Activated CD4-positive, alpha-beta memory T cell treated with anti-CD3 and anti-CD28 coated beads, Interleukin-2, amount 10 ng/mL, durations not matched to agents 7 days and 5 days (primary cell): ENCODE measurements at regions not wholly inside any gene's neighbourhood (a gene's known extent, or its start where the extent isn't known, plus 50 kb on each side); places are given as distances from the start of the nearest gene placed in this dataset.

Experiments used
- CTCF ChIA-PET: fragments of 350-600 bp; sonication (Branson Sonifier 250); formaldehyde crosslinking; loops from one replicate; lab custom pipeline; 2021; ENCODE audit warnings: antibody characterized with exemption, inconsistent platforms; lab: Charles Lee
- POLR2A ChIA-PET: fragments of 350-600 bp; sonication (Branson Sonifier 250); formaldehyde crosslinking; loops from one replicate; lab custom pipeline; 2021; ENCODE audit warnings: antibody characterized with exemption; lab: Charles Lee
- DNase-seq: peaks from one replicate; pipeline ENCODE4 v3.0.0-alpha.2; 2020
- H3K27ac Mint-ChIP-seq: one replicate; pipeline ENCODE4 v1.8.0; 2021; ENCODE audit warnings: mild to moderate bottlenecking, mixed read lengths
- H3K27me3 Mint-ChIP-seq: one replicate; pipeline ENCODE4 v1.8.0; 2021; ENCODE audit warnings: mixed read lengths
- H3K36me3 Mint-ChIP-seq: one replicate; pipeline ENCODE4 v1.8.0; 2021; ENCODE audit warnings: low read depth, mixed read lengths
- H3K4me1 Mint-ChIP-seq: one replicate; pipeline ENCODE4 v1.8.0; 2021; ENCODE audit warnings: mixed read lengths
- H3K4me3 Mint-ChIP-seq: one replicate; pipeline ENCODE4 v1.8.0; 2021; ENCODE audit warnings: mild to moderate bottlenecking, mixed read lengths
- H3K9me3 Mint-ChIP-seq: one replicate; pipeline ENCODE4 v1.8.0; 2021; ENCODE audit warnings: mixed read lengths

GRCh38 chr7:50858528-50859245 is 76.0 kb upstream of the GRB10 start:
- CTCF ChIA-PET = interaction anchor here (1.2 kb wide), 1 partner anchor 302 kb away, joined by 3 read pairs; no protein-coding TSS in a partner anchor

GRCh38 chr7:50857804-50858489 is 75.3 kb upstream of the GRB10 start:
- no peaks in the 10 kb centered on the region for H3K36me3 Mint-ChIP-seq
- POLR2A ChIA-PET = no interaction called here
- no peak overlapping the region for H3K4me3 Mint-ChIP-seq
- H3K27me3 Mint-ChIP-seq = peaks cover 19% of the 10 kb centered on the region
- CTCF ChIA-PET = interaction anchor here (1.2 kb wide), 1 partner anchor 303 kb away, joined by 3 read pairs; no protein-coding TSS in a partner anchor
- peaks cover 4% of the 10 kb centered on the region for H3K4me1 Mint-ChIP-seq
- H3K9me3 Mint-ChIP-seq = no peaks in the 10 kb centered on the region
- no peak for DNase-seq
- H3K27ac Mint-ChIP-seq = no peak overlapping the region

More at GRCh38 chr7:50858528-50859245, 76.0 kb upstream of the GRB10 start:
- H3K9me3 Mint-ChIP-seq = no peaks in the 10 kb centered on the region
- peaks cover 8% of the 10 kb centered on the region for H3K4me1 Mint-ChIP-seq
- peaks cover 21% of the 10 kb centered on the region for H3K27me3 Mint-ChIP-seq
- no peak overlapping the region for H3K4me3 Mint-ChIP-seq
- POLR2A ChIA-PET = no interaction called here
- no peak for DNase-seq
- H3K36me3 Mint-ChIP-seq = no peaks in the 10 kb centered on the region
- no peak overlapping the region for H3K27ac Mint-ChIP-seq

DNA sequence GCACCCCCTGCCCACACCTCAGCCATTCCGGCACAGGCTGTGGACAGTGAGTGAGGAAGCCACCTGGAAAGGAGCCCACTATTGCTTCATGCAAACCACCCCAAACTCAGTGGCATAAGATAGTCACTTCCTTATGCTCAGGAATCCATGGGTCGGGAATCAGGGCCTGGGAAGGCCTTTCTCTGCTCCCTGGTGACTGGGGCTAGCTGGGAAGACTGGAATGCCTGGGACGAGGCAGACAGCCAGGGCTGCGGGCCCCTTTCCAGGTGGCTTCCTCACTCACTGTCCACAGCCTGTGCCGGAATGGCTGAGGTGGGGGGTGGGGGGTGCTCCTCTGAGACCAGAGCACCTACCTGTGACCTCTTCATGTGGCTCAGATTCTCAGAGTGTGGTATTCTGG is 74.1 kb upstream of the GRB10 start:
- Mint-ChIP-seq H3K27ac (no peak overlapping the region), H3K4me1 (peaks cover 4% of the 10 kb centered on the region), H3K36me3 (no peaks in the 10 kb centered on the region), H3K27me3 (peaks cover 19% of the 10 kb centered on the region), H3K9me3 (no peaks in the 10 kb centered on the region), H3K4me3 (no peak overlapping the region)
- ChIA-PET CTCF (no interaction called here), POLR2A (no interaction called here)
- no peak for DNase-seq

DNA sequence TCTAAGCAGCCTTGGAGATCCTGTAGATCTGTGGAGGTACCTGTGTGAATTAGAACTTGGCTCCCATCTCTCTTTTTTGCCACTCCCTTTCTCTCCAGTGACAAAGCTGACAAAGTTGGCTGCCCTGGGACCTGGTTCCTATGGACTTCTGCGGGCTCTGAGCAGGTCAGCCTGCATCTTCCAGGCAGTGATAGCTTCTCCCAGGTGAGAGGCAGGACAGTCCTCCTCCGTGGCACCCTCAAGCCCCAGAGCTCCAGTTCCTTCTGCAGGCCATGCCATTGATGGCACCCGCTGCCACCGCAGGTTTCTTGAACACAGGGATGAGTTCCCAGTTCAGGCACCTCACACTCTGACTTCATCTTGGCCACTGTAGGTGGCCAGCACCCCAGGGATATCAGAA is 73.5 kb upstream of the GRB10 start:
- Mint-ChIP-seq H3K4me1 (peaks cover 4% of the 10 kb centered on the region), H3K9me3 (no peaks in the 10 kb centered on the region), H3K27me3 (peaks cover 19% of the 10 kb centered on the region), H3K36me3 (no peaks in the 10 kb centered on the region), H3K27ac (no peak overlapping the region), H3K4me3 (no peak overlapping the region)
- CTCF ChIA-PET = no interaction called here
- POLR2A ChIA-PET = no interaction called here
- no peak for DNase-seq

DNA sequence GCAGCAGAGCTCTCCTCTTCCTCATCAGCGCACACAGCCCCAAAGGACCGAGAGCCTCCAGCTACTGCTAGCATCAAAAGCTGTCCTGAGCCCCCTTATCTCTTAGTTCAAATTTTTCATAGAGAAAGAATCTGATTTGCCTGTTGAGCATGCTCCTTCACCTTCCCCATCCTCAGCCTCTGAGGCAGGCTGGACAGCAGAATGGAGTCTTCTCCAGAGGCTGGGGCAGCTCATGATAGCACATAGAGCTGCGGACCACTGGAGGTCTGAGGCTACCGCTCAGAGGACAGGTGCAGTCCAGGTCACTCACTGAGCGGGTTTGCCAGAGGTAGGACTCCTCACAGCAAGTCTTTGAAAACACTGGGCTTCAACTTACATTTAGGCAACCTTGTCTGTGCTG is 72.8 kb upstream of the GRB10 start:
- Mint-ChIP-seq H3K36me3 (no peaks in the 10 kb centered on the region), H3K4me3 (no peak overlapping the region), H3K27ac (no peak overlapping the region), H3K27me3 (peaks cover 20% of the 10 kb centered on the region), H3K4me1 (peaks cover 4% of the 10 kb centered on the region), H3K9me3 (no peaks in the 10 kb centered on the region)
- ChIA-PET CTCF (no interaction called here), POLR2A (no interaction called here)
- DNase-seq = no peak

- Mint-ChIP-seq H3K27me3 (peaks cover 24% of the 10 kb centered on the region), H3K36me3 (no peaks in the 10 kb centered on the region), H3K4me1 (peaks cover 4% of the 10 kb centered on the region), H3K27ac (no peak overlapping the region), H3K9me3 (no peaks in the 10 kb centered on the region), H3K4me3 (no peak overlapping the region)
- ChIA-PET CTCF (no interaction called here), POLR2A (no interaction called here)
- no peak for DNase-seq
Measured at GRCh38 chr7:50854831-50855230, 72.1 kb upstream of the GRB10 start.

- Mint-ChIP-seq H3K4me3 (no peak overlapping the region), H3K4me1 (peaks cover 4% of the 10 kb centered on the region), H3K9me3 (no peaks in the 10 kb centered on the region), H3K27me3 (peaks cover 30% of the 10 kb centered on the region), H3K27ac (no peak overlapping the region), H3K36me3 (no peaks in the 10 kb centered on the region)
- DNase-seq = no peak
- ChIA-PET CTCF (no interaction called here), POLR2A (no interaction called here)
Measured at GRCh38 chr7:50854247-50854646, 71.6 kb upstream of the GRB10 start.

- Mint-ChIP-seq H3K27ac (no peak overlapping the region), H3K4me3 (no peak overlapping the region), H3K4me1 (peaks cover 4% of the 10 kb centered on the region), H3K36me3 (no peaks in the 10 kb centered on the region), H3K27me3 (peaks cover 33% of the 10 kb centered on the region), H3K9me3 (no peaks in the 10 kb centered on the region)
- DNase-seq = no peak
- ChIA-PET CTCF (no interaction called here), POLR2A (no interaction called here)
Measured at GRCh38 chr7:50853311-50853710, 70.6 kb upstream of the GRB10 start.

- no peak overlapping the region for H3K4me3 Mint-ChIP-seq
- peaks cover 32% of the 10 kb centered on the region for H3K27me3 Mint-ChIP-seq
- ChIA-PET POLR2A (no interaction called here), CTCF (no interaction called here)
- no peaks in the 10 kb centered on the region for H3K9me3 Mint-ChIP-seq
- H3K4me1 Mint-ChIP-seq = peaks cover 4% of the 10 kb centered on the region
- no peak for DNase-seq
- H3K27ac Mint-ChIP-seq = no peak overlapping the region
- no peaks in the 10 kb centered on the region for H3K36me3 Mint-ChIP-seq
Measured at GRCh38 chr7:50852901-50853300, 70.2 kb upstream of the GRB10 start.

GRCh38 chr7:50851891-50852290 is 69.2 kb upstream of the GRB10 start:
- POLR2A ChIA-PET = no interaction called here
- no peaks in the 10 kb centered on the region for H3K9me3 Mint-ChIP-seq
- peaks cover 31% of the 10 kb centered on the region for H3K27me3 Mint-ChIP-seq
- no peak overlapping the region for H3K4me3 Mint-ChIP-seq
- CTCF ChIA-PET = interaction anchor here (0.7 kb wide), 1 partner anchor 89 kb away, joined by 4 read pairs; no protein-coding TSS in a partner anchor
- peaks cover 4% of the 10 kb centered on the region for H3K4me1 Mint-ChIP-seq
- DNase-seq = no peak
- H3K27ac Mint-ChIP-seq = no peak overlapping the region
- H3K36me3 Mint-ChIP-seq = no peaks in the 10 kb centered on the region

- DNase-seq = no peak
- H3K36me3 Mint-ChIP-seq = no peaks in the 10 kb centered on the region
- no peaks in the 10 kb centered on the region for H3K9me3 Mint-ChIP-seq
- H3K27ac Mint-ChIP-seq = no peak overlapping the region
- POLR2A ChIA-PET = no interaction called here
- H3K27me3 Mint-ChIP-seq = peaks cover 31% of the 10 kb centered on the region
- H3K4me1 Mint-ChIP-seq = peaks cover 4% of the 10 kb centered on the region
- CTCF ChIA-PET = interaction anchor here (0.7 kb wide), 1 partner anchor 88 kb away, joined by 4 read pairs; no protein-coding TSS in a partner anchor
- no peak overlapping the region for H3K4me3 Mint-ChIP-seq
Measured at GRCh38 chr7:50851451-50851850, 68.8 kb upstream of the GRB10 start.

DNA sequence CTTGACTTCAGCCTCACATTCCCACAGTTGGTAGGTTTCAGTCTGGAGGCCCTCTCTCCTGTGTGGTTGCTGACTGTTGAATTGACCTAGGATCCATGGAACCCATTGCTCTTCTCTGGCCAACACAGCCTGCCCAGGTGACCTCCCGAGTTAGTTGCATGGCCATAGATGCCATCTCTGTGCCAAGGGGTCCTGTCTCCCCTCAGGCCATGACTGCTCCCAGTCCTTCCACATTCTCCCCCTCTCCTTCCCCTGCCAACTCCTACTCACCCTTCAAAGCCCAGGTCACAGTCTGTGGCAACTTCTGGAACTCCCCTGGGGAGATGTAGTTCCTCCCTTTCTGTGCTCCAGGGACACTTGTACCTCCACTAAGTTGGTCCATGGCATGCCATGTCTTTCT is 67.3 kb upstream of the GRB10 start:
- ChIA-PET POLR2A (no interaction called here), CTCF (no interaction called here)
- H3K27me3 Mint-ChIP-seq = peaks cover 27% of the 10 kb centered on the region
- H3K4me3 Mint-ChIP-seq = no peak overlapping the region
- H3K4me1 Mint-ChIP-seq = peaks cover 4% of the 10 kb centered on the region
- no peak overlapping the region for H3K27ac Mint-ChIP-seq
- no peak for DNase-seq
- peaks cover 6% of the 10 kb centered on the region for H3K9me3 Mint-ChIP-seq
- no peaks in the 10 kb centered on the region for H3K36me3 Mint-ChIP-seq

DNA sequence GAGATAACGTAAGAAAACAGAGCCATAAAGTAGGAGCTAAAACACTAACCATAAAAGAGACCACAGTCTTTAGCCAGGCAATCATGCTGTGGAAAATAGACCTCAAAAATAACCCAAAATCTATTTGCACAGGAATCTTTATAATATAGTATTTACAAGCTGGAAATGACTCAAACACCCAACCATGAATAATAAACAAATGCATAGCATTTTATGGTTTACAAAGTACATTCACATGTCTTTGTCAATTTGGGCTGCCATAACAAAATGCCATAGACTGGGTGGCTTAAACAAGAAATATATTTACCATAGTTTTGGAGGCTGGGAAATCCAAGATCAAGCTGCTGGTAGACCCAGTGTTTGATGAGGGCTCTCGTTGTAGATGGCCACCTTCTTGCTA is 65.5 kb upstream of the GRB10 start:
- ChIA-PET POLR2A (no interaction called here), CTCF (interaction anchor here (0.9 kb wide), 1 partner anchor 293 kb away, joined by 3 read pairs; no protein-coding TSS in a partner anchor)
- Mint-ChIP-seq H3K27me3 (peaks cover 34% of the 10 kb centered on the region), H3K4me3 (no peak overlapping the region), H3K9me3 (peaks cover 6% of the 10 kb centered on the region), H3K27ac (no peak overlapping the region), H3K36me3 (no peaks in the 10 kb centered on the region), H3K4me1 (no peaks in the 10 kb centered on the region)
- DNase-seq = no peak
